GM19043 (cell line): ENCODE measurements at regions not wholly inside any gene's neighbourhood (a gene's known extent, or its start where the extent isn't known, plus 50 kb on each side); places are given as distances from the start of the nearest gene placed in this dataset.

ENCODE experiments used
- ATAC-seq: cut with Tn5 transposase; IDR thresholded peaks from one replicate; pipeline ENCODE4 v1.9.1; 2021; ENCODE audit warnings: low read depth; ENCODE audit not compliant: unreplicated experiment

DNA sequence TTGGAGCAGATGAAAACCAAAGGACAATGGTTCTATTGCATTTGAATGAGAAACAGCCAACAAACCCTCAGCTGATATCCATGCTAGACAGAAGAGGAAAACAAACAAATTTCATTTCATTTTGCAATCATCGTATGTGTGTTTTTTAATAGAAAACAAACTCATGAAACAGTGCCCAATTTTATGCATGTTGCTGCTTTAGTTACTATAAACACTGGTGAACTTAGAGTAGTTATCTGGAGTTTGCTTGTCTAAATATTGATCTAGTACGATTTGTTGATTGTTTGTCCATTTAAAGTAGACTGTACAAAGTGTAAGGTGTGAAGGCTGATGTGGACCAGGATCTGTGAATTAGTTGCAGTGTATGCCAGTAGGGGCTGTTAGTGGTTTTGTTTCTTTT, 166.6 kb downstream of the KITLG start:
- ATAC-seq: no peak

DNA sequence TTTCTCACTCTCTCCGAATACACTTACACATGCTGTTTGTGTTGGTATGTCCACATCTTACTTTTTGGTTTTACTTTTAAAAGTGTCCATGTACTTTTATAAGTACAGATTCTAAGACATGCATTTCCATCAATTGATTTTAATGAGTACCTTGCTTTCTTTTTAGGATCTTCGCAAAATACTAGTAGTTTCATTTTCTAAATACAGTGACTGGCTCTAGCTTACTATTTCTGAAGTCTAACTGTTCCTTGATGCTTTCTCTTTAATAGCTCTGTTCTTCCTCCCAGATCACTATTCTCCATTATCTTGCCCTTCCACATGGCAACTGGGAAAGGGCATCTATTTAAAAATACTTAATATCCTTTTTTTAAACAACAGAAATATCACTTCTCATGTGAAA, 164.1 kb downstream of the KITLG start:
- ATAC-seq: no peak

DNA sequence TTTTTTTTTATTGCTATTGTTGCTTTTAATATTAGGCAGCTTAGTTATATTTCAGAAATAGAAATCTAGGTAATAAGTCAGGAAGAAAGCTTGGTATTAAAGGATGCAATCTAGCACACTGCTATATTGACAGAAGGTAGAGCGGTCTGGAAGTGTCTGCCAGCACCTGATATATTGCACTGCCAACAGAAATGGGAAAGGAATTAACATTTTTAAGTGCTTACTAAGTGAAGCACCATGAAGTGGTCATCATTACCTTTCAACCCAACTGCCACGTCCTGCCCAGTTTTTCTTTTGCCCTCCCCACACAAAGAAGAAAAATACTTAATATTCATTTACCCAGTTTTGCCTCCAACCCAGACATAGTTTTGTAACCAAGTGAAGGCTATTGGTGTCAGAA, 163.5 kb downstream of the KITLG start:
- no peak for ATAC-seq

DNA sequence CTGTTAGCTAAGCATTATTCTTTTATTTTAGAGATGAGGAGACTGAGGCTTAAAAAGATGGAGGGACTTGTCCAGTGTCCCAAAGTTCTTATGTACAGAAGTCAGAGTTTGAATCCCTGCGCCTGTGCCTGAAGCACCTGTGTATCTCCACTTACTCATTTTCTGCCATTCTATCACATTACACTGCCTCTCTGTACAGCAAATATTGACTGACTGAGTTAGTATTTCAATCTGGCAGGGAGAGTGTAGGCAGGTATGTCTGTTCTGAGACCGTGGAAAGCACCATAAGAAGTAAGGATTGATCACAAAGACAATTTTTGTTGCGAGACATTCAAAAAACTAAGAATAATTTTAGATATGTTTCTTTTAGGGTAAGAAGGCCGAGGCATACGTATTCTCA, 162.7 kb downstream of the KITLG start:
- no peak for ATAC-seq

DNA sequence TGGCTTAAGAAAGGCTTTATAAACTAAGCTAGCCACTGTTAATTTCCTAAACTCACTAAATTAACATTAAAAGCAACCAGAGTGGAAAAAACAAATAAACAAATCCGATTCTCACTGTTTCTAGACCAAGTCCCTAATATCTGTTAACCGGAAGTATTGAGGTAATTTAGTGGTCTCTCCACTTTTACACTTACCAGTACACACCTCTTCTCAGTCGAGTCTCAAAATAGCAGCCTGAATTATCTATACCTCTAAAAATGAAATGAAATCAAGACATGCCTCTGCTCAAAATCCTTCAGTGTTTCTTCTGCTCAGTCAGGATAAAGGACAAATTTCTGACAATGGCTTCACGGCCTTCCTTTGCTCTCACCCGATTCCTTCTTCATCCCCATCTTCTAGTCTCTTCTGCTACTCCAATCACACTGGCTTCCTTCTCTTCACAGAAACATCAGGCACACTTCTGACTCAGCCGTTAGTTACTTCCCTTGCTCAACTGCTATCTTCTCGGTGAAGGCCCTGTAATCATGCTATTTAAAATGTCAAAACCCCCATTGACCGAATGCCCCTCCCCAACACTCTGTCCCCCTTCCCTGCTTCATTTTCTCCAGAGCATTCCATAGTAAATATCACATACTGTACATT, 161.3 kb downstream of the KITLG start:
- ATAC-seq: no peak

DNA sequence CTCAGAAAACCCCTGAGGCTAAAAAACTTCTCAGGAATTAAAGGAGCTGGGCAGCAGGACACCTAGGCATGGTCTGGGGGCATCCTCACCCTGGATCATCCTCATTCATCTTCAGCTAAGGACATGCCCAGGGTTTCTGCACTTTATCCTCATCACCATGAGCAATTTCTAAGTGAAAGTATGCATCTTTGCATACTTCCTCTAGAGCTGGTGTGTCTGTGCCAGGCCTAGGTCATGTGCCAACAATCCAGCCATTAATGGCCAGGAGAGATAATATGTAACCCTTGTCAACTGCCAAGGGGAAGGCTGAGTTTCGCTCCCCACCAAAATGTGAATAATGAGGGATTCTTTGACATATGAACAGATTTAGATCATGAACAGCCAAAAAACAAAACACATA, 160.5 kb downstream of the KITLG start:
- ATAC-seq: no peak

DNA sequence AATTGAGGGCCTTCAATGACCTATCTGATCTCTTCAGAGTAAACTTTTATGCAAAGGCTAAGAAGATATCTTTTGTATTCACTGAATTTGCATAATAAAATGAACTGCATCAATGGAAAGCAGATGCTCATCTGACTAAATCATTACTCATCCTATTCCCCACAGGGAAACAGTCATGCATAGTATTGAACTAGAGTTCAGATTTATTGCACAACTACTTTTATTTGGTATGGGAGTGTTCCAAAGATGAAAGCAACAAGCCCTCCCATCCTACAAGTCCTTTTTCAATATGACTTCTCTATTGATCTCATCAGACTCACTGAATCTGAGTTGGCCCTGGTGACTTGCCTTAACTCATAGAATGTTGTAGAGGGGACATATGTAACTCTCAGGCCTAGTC, 159.8 kb downstream of the KITLG start:
- no peak for ATAC-seq

DNA sequence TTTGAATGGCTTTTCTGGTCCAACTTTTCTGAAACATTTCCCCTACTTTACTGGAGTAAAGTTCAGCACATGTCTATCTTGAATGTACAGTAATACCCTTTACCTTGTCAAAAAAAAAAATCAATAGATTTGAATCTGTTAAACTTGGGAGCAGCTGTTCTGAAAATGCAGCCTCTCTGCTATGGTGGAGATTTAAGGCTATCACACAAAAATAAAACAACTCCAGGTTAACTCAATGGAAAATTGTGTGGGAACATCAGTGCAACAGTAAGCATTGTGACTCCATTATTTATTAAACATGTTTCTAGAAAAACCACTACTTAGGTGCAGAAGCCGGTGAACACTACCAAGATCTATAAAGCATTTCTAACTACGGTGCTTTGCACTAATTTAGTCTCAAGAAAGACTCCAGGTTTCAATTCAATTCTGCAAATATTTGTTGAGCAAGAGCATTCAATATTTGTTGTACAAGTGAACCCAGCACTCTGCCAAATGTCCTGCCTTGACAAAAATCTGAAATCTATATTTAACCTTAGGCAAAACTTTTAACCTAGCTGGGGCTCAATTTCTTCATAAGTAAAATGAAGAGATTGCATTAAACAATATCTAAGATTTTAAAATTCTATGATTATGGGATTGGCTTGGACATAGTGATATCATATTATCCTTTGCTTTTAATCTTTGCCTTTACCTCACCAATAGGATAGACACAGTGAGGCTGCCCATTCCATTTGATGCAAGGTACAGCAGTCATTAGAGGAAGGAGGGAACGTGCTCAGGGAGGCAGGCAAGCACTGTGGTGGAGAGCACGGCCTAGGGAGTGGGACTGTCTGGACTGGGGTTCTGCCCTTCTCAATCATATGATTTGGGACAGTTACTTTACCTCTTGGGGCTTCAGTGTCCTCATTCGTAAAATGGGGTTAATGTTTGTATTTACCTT, 155.2 kb downstream of the KITLG start:
- no peak for ATAC-seq

DNA sequence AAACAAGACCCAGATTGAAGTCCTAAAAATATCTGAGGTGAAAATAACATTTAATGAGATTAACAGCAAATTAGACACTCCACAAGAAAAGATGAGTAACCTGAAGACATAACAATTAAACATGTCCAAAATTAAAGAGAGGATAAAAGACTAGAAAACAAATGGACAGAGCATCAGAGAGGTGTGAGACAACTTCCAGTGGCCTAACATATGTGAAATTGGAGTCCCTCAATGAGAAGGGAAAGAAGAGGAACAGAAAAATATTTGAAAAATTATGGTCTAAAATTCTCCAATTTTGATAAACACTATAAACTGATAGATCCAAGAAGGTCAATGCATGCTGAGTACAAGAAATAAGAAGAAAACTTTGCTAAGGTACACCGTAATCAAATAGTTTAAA, 151.9 kb downstream of the KITLG start:
- ATAC-seq: no peak

DNA sequence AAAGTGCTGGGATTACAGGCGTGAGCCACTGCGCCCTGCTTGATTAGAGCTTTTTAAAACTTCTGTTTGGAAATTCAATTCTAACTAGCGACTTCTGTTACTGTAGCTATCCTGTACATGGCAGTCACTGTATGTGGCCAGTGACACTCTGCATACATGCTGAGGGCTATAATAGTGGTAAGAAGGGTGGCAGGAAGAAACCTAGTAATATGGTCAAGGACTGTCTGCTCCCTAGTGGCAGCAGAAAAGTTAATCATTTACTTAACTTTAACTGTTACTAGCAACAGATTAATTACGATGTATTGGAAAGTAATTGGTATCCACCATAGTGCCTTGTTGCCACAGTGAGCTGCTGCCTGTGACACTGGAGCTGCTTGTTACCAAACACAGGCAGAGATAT, 149.0 kb downstream of the KITLG start:
- ATAC-seq: no peak

DNA sequence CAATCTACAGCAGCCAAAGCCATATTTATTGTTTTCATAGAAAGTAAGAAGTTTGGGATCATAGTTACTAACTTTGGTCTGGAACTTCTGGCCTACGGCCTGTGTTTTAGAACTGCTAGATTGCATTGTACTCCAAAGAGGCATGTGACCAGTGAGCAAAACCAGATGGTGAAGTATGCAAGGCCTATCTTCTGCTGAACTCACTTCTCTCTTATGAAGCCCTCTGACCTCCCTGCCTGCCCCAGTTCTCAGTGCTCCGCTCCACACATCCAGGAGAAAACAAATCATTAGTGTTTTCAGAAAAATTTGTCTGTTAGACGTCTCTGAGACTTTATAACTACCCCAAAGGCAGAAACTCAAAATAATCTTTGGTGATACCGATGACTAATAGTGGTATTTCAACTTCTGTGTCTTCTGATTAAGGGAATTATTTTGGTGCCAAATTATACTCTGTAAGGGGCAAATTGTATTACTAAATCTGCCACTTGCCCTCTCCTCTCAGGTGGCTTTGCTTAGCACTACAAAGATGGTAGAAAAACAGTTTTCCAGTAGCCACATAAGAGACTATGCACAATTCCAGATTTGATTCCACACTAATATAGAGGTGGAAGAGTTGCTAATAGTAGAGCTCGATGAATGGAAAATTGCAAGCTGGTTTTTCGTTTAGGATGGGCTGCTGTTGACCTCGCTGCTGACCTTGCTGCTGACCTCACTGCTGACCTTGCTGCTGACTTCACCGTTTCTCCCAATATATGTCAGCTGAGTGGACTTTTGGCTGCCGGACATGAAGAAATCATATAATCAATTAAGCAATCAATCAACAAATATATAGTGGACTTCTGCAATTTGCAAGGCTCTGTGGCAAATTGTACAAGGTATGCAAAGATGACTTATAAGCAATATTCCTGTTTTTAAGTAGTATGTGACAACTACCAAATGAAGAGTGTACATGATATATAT, 147.5 kb downstream of the KITLG start:
- no peak for ATAC-seq

DNA sequence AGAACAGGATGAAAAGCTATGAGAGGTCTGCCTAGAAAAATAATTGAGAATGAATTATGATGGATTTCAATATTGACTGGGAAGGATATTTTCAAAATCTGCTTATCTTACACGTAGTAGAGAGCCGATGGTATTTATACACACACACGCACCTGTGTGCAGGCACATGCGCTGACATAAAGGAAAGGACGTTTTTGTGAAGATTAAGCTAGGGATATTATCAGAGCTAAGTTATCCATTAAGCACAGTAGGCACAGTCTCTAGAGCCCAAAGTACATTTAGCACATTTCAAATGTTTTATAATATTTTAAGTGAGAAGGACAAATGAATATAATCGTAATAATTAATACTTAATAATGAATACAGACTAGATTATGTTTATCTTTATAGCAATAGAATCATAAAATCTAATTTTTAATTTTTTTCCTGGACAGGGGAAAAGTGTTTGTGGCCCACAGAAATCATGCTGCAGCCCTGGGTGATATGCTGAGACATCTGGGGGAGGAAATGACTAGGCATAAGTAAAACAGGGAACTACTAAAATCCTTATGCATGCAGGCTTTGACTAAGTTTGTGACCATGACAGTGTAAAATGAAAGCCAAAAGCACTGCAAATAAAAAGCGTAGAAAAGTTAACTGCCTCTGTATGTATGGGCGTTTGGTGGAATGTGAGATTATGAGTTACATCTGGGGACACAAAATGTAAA, 146.1 kb downstream of the KITLG start:
- peak; percentile 73 for ATAC-seq

DNA sequence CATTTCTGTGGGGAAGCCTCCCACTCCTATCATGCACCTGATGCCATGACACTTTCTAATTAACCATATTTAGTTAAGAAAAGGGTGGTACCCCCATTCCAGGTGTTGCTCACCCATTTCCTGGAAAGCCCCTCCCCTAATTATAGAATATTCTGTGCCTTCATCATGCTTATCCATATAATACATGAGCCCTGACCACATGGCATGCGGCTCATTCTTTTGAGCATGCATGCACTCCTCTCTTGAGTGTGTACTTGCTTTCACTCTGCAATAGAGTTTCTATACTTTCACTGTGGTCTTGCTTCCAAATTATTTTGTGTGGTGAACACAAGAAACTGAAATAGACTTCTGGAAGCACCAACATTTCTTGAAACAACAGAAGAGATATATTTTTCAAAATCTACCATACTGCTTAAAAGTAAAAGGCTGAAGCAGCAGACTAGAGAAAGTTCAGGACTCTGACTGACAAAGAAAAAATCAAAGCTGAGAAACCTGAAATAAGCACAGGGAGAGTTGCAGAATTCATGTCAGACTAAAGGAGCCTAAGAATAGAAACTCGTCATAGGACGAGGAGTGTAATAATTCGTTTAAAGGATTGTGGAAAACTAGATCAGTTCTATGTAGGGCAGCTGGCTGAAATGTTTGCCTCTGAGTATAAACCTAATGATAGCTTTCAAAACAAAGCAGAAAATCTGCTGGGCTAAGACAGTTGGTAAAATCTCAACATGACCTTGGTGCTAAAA, 144.8 kb downstream of the KITLG start:
- ATAC-seq: no peak

DNA sequence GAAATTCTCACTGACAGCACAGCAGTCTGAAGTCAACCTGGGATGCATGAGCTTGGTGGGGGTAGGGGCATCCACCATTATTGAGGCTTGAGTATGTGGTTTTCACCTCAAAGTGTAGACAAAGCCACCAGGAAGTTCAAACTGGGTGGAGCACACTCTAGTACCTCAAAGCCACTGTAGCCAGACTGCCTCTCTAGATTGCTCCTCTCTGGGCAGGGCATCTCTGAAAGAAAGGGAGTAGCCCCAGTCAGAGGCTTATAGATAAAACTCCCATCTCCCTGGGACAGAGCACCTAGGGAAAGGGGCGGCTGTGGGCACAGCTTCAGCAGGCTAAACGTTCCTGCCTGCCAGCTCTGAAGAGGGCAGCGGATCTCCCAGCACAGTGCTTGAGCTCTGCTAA, 143.0 kb downstream of the KITLG start:
- no peak for ATAC-seq
